Epithelial cell of proximal tubule (primary cell): ENCODE measurements at regions not wholly inside any gene's neighbourhood (a gene's known extent, or its start where the extent isn't known, plus 50 kb on each side); places are given as distances from the start of the nearest gene placed in this dataset.

Experiments used
- DNase-seq: peaks from one replicate; pipeline ENCODE4 v3.0.0-alpha.2; 2011; ENCODE audit warnings: low read depth
- H3K4me3 ChIP-seq: 2 replicates; pipeline ENCODE4 v1.5.1; 2011; ENCODE audit warnings: low read depth, mild to moderate bottlenecking, low read length
- CTCF ChIP-seq: conservative IDR thresholded peaks from 2 replicates; pipeline ENCODE4 v1.5.1; 2012; ENCODE audit warnings: low read depth, mild to moderate bottlenecking, low read length

DNA sequence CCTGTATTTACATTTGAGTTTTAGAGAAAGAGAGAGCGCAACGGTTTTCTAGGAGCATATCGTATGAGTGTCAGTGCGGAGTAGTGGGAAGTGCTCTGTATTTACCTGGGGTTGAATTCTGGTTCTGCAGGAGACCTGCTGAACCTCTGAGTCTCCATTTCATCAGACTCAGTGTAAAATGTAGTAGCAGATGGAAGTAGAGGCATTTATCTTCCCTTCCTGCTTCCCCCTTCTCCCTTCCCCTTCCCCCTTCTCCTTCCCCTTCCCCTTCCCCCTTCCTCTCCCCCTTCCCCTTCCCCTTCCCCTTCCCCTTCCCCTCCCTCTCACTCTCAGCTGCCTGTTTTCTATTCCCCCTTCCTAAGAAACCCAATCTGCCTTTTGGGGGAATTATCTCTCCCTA, 426.9 kb downstream of the NPIPA7 start:
- no peak overlapping the region for H3K4me3 ChIP-seq
- DNase-seq = no peak

GRCh38 chr16:16815641-16816040, 436.7 kb downstream of the NPIPA7 start:
- no peak for TF ChIP-seq CTCF
- no peak for DNase-seq

More for the DNA sequence above, 426.9 kb downstream of the NPIPA7 start:
- no peak for TF ChIP-seq CTCF

GRCh38 chr16:16817196-16817595, 438.3 kb downstream of the NPIPA7 start:
- no peak for TF ChIP-seq CTCF
- H3K4me3 ChIP-seq = no peak overlapping the region
- no peak for DNase-seq

More at GRCh38 chr16:16815641-16816040, 436.7 kb downstream of the NPIPA7 start:
- H3K4me3 ChIP-seq = no peak overlapping the region

DNA sequence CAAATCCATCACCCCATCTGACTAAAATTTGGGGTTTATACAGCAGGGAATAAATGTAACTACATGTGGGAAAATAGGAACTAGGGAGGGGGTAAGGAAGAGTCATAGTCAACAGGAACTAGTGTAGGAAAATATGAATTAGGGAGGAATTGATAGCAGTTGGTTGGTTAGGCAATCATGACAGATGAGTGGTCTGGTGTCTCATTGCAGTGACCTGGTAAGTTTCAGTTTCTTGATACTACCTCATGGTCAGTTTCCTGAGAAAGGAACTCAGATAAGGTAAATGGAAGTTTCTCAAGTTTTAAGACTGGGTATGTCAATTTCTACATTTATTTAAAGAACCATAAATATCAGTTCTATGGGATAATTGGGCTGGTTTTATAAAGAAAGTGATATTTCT, 442.3 kb downstream of the NPIPA7 start:
- TF ChIP-seq CTCF = no peak
- H3K4me3 ChIP-seq = no peak overlapping the region
- DNase-seq = no peak

GRCh38 chr16:16828913-16829398, 450.0 kb downstream of the NPIPA7 start:
- DNase-seq = no peak
- no peak overlapping the region for H3K4me3 ChIP-seq
- no peak for TF ChIP-seq CTCF

DNA sequence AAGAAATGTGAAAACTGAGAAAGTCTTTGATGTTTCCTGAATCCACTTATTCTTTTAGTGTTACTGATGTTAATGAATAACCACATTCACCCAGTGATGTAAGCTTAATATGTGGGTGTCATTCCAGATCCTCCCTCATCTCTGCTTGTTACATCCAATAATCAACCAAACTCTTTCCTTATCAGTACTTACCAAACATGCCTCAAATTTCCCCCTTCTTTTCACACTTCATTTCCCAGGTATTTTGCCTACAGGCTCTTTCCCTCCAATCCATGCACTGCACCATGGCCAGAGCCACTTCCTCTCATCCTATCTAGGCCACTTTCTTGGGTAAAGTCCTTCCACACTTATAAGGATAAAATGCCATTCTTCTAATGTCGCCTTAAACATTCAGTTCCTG, 451.5 kb downstream of the NPIPA7 start:
- no peak overlapping the region for H3K4me3 ChIP-seq
- no peak for DNase-seq
- TF ChIP-seq CTCF = no peak

DNA sequence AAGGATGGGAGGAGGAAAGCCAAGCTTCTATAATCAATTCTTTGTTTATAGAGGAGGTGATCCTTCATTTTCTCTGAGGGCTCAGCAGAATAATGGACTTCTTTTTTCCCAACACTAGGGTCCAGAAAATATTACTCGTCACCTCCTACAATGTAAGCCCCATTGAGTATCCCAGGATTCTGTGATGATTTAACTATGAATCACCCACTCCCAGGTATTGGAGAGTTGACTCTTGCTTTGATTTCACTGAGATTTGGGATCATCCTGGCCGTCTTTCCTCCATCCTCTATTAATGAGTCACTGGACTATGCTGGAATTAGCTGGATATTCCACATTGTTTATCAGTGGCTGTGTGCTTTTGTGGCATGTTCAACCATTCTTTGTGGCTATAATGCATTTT, 452.0 kb downstream of the NPIPA7 start:
- no peak for TF ChIP-seq CTCF
- DNase-seq = no peak

More for the DNA sequence above, 452.0 kb downstream of the NPIPA7 start:
- H3K4me3 ChIP-seq = no peak overlapping the region
